Uterus (tissue), 3 donors: ENCODE measurements at regions not wholly inside any gene's neighbourhood (a gene's known extent, or its start where the extent isn't known, plus 50 kb on each side); places are given as distances from the start of the nearest gene placed in this dataset.

Experiments
- DNase-seq, 2 donors: peaks; one replicate each; pipeline ENCODE4 v3.0.0-alpha.2; 2019 to 2020
- H3K27ac ChIP-seq, 2 donors: fragments of 200-600 bp; sonication (generic); 1 replicate in 1 of 2; 2 replicates in 1 of 2; pipeline ENCODE4 v1.5.1; 2016 to 2018
- H3K27me3 ChIP-seq, 2 donors: fragments of 200-600 bp; sonication (generic); one replicate each; pipeline ENCODE4 v1.5.1; 2018 to 2019; ENCODE audit warnings: control low read depth in 1 of 2
- H3K36me3 ChIP-seq, 2 donors: fragments of 200-600 bp; sonication (generic); one replicate each; pipeline ENCODE4 v1.5.1; 2019; ENCODE audit warnings: control low read depth in 1 of 2
- H3K4me1 ChIP-seq, 2 donors: fragments of 200-600 bp; sonication (generic); one replicate each; pipeline ENCODE4 v1.5.1; 2018 to 2019; ENCODE audit warnings: control low read depth in 1 of 2
- H3K4me3 ChIP-seq, 2 donors: fragments of 200-600 bp; sonication (generic); 1 replicate in 1 of 2; 2 replicates in 1 of 2; pipeline ENCODE4 v1.5.1; 2018 to 2019; ENCODE audit warnings: mild to moderate bottlenecking in 1 of 2
- H3K9me3 ChIP-seq, 2 donors: fragments of 200-600 bp; sonication (generic); one replicate each; pipeline ENCODE4 v1.5.1; 2019; ENCODE audit warnings: control low read depth in 1 of 2
- POLR2A ChIP-seq, 2 donors: fragments of 450-650 bp; IDR thresholded peaks; one replicate each; pipeline ENCODE4 v1.6.1; 2016; ENCODE audit warnings: antibody characterized with exemption in 2 of 2, mild to moderate bottlenecking in 1 of 2, moderate library complexity in 1 of 2
- intact Hi-C: fragments of 100-400 bp; cut with DNase I; formaldehyde crosslinking; loops from one replicate; pipeline ENCODE4 v1.15.1; 2023; ENCODE audit warnings: low total_unique reads
- TF ChIP-seq, protein P1 (sequence below), 4 experiments: fragments of 200-600 bp in 2 of 4; fragments of 450-650 bp in 2 of 4; sonication (generic) in 2 of 4; IDR thresholded peaks; one replicate each; pipeline ENCODE4 v1.5.1; 2016 to 2019; ENCODE audit warnings: antibody characterized with exemption in 4 of 4, mild to moderate bottlenecking in 2 of 4, moderate library complexity in 1 of 4
- donor health status: DM: yes; HTN: yes; CAD: no.

GRCh38 chr7:42739638-42740037, 172.2 kb downstream of the C7orf25 start:
- H3K36me3 ChIP-seq: no peaks in the 10 kb centered on the region
- peak; percentile 40 to 50 for DNase-seq
- H3K4me3 ChIP-seq: no peak overlapping the region
- no peaks in the 10 kb centered on the region for H3K27me3 ChIP-seq
- TF ChIP-seq, protein P1, sequence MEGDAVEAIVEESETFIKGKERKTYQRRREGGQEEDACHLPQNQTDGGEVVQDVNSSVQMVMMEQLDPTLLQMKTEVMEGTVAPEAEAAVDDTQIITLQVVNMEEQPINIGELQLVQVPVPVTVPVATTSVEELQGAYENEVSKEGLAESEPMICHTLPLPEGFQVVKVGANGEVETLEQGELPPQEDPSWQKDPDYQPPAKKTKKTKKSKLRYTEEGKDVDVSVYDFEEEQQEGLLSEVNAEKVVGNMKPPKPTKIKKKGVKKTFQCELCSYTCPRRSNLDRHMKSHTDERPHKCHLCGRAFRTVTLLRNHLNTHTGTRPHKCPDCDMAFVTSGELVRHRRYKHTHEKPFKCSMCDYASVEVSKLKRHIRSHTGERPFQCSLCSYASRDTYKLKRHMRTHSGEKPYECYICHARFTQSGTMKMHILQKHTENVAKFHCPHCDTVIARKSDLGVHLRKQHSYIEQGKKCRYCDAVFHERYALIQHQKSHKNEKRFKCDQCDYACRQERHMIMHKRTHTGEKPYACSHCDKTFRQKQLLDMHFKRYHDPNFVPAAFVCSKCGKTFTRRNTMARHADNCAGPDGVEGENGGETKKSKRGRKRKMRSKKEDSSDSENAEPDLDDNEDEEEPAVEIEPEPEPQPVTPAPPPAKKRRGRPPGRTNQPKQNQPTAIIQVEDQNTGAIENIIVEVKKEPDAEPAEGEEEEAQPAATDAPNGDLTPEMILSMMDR (IDR thresholded peaks at IDR 0.05): no peak
- TF ChIP-seq POLR2A (IDR thresholded peaks at IDR 0.05): no peak
- H3K27ac ChIP-seq: peak overlapping the region; percentile 40 to 42
- H3K4me1 ChIP-seq: peaks cover 0 to 1% of the 10 kb centered on the region in 2 donors
- intact Hi-C loops: no loop called here
- no peaks in the 10 kb centered on the region for H3K9me3 ChIP-seq

DNA sequence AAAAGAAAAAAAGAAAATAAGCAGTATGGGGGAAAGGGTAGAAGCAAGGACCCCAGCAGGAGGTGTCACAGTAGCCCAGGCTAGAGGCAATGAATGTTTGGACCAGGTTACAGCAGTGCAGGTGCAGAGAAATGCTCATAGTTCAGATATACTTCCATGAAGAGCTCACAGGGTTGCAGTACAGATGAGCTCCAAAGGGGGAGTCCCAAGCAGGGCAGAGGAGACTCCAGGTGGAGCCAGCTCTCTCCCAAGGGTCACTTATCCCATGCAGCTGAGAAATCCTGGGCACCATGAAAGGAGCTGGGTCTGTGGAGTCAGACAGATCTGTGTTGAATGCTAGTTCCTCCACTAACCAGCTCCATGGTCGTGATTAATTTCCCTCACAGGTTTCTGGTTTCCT, 174.9 kb downstream of the C7orf25 start:
- peaks cover 0 to 9% of the 10 kb centered on the region in 2 donors for H3K4me1 ChIP-seq
- no peak overlapping the region for H3K27ac ChIP-seq
- DNase-seq: no peak
- TF ChIP-seq, protein P1 (IDR thresholded peaks at IDR 0.05): no peak
- TF ChIP-seq POLR2A (IDR thresholded peaks at IDR 0.05): no peak
- H3K9me3 ChIP-seq: no peaks in the 10 kb centered on the region
- H3K27me3 ChIP-seq: no peaks in the 10 kb centered on the region
- intact Hi-C loops: no loop called here
- H3K4me3 ChIP-seq: no peak overlapping the region
- H3K36me3 ChIP-seq: no peaks in the 10 kb centered on the region

- H3K27me3 ChIP-seq: no peaks in the 10 kb centered on the region
- no peak for TF ChIP-seq POLR2A (IDR thresholded peaks at IDR 0.05)
- TF ChIP-seq, protein P1 (IDR thresholded peaks at IDR 0.05): no peak
- H3K36me3 ChIP-seq: no peaks in the 10 kb centered on the region
- H3K27ac ChIP-seq: peak overlapping the region in 1 of 2 donors; percentile 9
- no peaks in the 10 kb centered on the region for H3K9me3 ChIP-seq
- H3K4me1 ChIP-seq: peaks cover 0 to 9% of the 10 kb centered on the region in 2 donors
- no peak overlapping the region for H3K4me3 ChIP-seq
- no peak for DNase-seq
- intact Hi-C loops: no loop called here
These were observed 176.8 kb downstream of the C7orf25 start for GRCh38 chr7:42735081-42735480.

- intact Hi-C loops: no loop called here
- no peak overlapping the region for H3K4me3 ChIP-seq
- no peaks in the 10 kb centered on the region for H3K9me3 ChIP-seq
- peaks cover 0 to 9% of the 10 kb centered on the region in 2 donors for H3K4me1 ChIP-seq
- no peaks in the 10 kb centered on the region for H3K36me3 ChIP-seq
- no peak for DNase-seq
- peak overlapping the region in 1 of 2 donors; percentile 9 for H3K27ac ChIP-seq
- no peaks in the 10 kb centered on the region for H3K27me3 ChIP-seq
- TF ChIP-seq, protein P1 (IDR thresholded peaks at IDR 0.05): no peak
- TF ChIP-seq POLR2A (IDR thresholded peaks at IDR 0.05): no peak
These were observed 177.3 kb downstream of the C7orf25 start for GRCh38 chr7:42734568-42734967.

- Histone ChIP-seq H3K27me3 (no peaks in the 10 kb centered on the region), H3K36me3 (no peaks in the 10 kb centered on the region), H3K27ac (no peak overlapping the region), H3K4me1 (peaks cover 0 to 9% of the 10 kb centered on the region in 2 donors), H3K9me3 (no peaks in the 10 kb centered on the region), H3K4me3 (no peak overlapping the region)
- TF ChIP-seq, protein P1 (IDR thresholded peaks at IDR 0.05): no peak
- TF ChIP-seq POLR2A (IDR thresholded peaks at IDR 0.05): no peak
- DNase-seq: no peak
- intact Hi-C loops: no loop called here
These were observed 178.8 kb downstream of the C7orf25 start for GRCh38 chr7:42733040-42733439.
